HG03139 (cell line): ENCODE measurements at regions not wholly inside any gene's neighbourhood (a gene's known extent, or its start where the extent isn't known, plus 50 kb on each side); places are given as distances from the start of the nearest gene placed in this dataset.

Source experiments
- ATAC-seq: cut with Tn5 transposase; IDR thresholded peaks from one replicate; pipeline ENCODE4 v1.9.1; 2021; ENCODE audit not compliant: unreplicated experiment

DNA sequence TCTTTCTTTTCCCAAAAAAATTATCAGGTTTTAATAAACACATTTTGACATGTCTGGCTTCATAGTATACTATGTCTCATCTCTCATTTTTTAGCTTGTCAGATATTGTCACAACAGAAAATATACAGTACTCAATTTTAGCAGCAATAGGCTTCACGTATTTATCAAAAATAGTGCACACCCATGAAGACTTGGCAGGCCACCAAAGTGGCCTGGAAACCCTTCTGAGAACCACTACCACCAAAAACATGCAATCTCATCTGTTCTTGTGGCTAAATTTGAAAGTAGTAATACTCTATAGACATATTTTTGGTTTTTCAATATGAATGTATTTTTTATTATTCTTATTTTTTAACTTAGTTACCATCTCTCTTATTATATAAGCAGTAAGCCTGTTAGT, 1094.5 kb upstream of the LRRN3 start:
- no peak for ATAC-seq

DNA sequence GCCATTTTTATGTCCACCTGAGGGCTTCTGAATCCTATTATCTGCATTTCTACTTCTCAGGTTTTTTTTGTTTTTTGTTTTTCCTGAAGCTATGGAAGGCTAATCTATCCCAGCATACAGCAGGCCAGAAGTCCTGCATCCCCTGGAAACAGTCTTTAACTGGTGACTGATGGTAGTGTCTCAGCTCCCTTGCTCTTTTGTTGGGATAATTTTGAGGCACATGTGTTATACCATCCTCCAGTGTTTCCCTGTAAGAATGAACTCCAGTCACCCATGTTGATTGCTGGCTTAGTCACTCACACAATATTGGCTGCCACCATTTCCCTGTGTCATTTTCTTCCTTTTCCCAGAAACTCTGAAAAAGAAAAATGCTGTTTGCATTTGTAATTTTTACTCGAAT, 1094.0 kb upstream of the LRRN3 start:
- ATAC-seq, result no peak

DNA sequence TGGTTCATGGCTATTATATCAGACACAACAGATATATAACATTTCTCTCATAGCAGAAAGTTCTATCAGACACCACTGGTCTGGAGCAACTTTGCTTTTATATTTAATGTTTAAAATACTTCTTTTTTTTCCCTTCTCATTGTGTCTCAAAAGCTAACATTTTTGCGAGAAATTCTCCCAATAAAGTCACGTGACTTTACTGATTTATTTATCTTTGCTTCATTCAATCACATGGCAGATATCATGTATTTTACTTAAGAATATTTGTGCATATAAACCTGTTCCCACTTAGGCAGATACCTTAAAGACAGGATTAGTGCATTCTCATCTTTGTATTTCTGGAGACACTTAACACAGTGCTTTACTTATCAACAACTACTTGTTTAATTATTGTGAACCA, 1093.1 kb upstream of the LRRN3 start:
- ATAC-seq, result no peak

DNA sequence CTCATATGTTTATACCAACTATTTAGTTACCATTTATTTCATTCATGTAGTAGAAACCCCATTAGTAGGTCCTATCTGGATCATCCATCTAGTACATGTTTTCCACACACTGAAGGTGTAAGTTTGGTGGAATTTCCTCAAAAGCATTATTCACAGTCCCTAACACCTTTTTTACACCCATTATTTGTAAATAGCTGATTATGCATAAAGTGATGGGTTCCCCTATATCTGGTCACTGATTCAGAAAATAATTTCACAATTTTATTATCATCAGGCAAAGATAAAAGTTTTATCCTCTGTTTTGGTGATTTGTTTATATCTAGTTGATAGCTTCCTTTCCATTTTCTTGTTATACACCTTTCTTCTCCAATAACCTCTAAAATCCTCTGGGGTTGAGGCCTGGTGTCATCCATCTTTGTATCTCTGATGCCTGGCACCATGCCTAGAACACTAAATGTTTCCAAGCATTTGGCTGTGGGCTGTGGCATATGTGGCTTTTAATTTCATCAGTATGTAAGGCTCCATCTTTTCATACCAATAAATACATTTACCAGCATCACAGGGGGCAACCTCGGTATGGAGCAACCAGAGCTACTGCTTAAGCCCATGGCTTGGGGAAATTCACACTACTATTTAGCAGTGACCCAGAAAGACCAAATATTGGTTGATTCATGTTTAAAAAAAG, 1089.5 kb upstream of the LRRN3 start:
- no peak for ATAC-seq

DNA sequence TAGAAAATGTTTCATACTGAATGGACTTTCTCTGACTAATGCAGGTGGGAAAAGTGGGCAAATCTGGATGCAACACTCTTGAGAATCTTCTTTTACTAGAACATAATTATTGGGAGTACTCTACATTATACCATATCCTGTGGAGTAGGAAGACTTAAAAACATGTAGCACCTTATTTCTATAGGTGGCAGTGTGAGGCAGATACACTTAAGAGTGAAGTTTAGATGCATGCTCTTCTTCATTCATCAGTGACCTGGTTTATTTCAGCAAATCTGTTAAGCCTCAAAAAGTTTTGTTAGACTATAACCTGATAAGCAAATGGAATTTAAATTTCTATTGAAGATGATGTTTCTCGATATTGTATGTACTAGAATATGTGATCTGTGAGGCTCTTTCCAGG, 1087.1 kb upstream of the LRRN3 start:
- ATAC-seq, result no peak

DNA sequence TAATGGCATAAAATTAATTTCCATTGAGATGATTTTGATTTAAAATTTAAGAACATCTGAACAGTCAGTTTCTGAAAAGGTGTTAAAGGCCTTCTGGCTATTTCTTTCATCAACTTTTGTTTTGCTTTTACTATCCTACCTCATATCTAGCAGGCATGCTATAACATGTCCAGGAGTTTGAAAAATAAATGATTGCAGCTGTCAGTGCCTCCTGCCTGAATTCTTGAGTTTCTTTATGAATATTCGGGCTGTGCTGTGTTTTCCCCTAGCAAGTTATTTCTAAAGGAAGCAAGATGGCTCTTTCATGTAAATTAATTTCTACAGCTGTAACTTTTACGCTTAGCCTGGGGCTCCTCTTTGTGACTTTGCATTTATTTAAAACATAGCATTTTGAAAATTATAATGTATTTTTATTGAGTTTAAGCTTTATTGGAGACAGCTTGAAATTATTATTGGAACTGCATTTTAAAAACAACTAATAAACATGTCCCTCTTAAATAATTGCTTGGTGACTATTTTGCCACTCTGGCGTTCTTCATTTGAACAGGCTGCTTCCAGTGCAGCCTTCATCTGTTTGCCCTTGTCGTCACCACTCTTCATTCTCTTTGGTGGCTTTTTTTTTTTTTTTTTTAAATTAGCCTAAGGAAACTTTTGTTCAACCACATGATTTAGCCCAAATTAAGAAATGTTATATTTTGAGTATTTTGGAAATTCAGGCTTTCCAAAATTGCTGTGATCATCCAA, 1083.4 kb upstream of the LRRN3 start:
- no peak for ATAC-seq

DNA sequence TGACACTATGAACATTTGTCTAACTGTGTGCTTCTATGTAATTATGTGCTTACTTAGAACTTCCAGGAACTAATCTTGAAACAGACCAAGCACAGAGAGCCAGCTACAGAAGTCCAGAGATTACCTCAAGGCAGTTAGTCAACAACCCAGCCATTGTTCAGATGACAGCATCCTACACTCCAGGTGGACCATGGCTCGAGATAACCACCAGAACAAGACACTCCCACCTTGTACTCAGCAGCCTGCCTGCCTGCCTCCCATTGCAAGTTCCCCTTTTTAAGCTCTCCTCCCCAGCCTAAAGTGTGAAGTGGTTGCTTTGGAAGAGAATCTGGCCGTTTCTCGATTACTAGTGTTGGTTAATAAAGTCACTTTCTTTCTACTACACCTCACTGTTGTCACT, 1080.6 kb upstream of the LRRN3 start:
- ATAC-seq, result no peak

DNA sequence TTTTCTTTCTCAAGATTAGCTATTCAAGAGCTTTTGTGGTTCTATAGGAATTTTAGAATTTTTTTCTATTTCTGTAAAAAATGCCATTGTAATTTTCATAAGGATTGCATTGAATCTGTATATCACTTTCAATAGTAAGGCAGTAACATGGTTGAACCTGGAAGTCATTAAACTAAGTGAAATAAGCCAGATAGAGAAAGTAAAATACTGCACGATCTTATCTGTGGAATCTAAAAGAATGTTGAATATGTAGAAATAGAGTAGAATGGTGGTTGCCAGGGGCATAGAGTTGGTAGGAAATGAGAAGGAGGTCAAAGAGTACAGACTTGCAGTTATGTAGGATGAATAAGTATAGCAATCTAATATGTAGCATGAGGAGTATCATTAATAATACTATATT, 1073.5 kb upstream of the LRRN3 start:
- ATAC-seq, result no peak

DNA sequence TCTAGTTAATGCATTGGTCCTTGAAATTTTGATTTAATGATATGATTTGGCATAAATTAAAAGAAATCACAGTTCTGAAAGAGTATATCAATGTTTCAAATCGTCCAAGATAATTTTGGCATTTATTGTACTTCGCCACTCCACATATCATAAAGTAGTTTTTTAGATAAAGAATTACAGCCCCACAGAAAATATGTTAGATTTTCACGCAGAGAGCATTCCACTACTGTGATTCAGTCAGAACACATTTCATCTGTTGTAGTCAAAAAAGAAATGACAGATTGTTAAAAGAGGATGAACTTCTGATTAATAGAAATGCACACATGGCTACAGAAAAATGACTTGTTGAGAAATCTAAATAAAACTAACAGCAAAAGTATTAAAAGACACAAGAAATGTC, 1063.5 kb upstream of the LRRN3 start:
- ATAC-seq, result no peak

DNA sequence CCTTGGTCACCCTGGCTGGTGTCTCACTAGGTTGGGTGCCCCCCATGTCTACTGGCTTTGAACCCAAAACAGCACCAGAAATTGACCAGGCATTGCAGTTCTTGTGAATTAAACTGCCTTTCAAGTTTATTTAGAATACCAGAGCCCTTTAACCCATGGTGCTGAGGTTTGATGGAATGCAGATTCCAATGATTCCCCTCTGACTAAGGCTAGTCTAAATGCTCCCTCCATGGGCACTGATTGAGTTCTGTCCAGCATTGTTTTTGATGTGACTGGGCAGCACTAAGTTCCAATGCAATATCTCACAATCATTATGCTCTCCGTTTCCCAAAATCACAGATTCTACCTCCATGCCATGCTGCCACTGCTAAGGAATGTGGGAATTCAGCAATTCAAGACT, 1047.4 kb upstream of the LRRN3 start:
- no peak for ATAC-seq

DNA sequence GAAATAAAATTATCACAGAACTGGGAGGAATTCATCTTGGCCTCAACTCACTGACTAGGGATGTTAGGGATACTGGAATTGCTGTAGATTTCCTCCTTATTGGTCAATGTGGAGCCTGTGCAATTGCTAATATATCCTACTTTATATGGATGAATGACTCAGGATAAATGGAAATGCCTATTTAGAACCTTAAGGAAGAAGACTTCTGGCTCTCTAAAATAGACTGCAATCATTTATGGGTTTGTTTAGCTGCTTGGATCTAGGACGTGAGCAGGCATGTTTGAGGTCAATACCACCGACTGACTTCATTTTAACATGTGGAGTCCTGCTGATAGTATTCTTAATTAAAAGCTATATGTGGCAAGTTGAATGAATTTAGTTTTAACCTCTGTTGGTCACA, 1040.1 kb upstream of the LRRN3 start:
- no peak for ATAC-seq

DNA sequence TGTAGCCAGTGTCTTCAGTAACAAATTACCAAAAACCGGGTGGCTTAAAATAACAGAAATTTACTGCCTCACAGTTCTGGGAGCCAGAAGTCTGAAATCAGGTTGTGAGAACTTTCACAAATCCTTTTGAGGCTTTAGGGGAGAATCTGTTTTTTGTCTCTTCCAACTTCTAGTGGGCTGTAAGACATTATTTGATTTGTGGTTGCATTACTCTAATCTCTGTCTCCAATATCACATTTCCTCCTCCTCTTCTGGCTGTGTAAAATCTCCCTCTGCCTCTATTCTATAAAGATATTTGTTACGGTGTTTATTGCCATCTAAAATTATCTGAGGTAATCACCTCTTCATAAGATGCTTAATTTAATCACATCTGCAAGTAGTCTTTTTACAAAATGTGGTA, 1039.6 kb upstream of the LRRN3 start:
- ATAC-seq, result no peak

DNA sequence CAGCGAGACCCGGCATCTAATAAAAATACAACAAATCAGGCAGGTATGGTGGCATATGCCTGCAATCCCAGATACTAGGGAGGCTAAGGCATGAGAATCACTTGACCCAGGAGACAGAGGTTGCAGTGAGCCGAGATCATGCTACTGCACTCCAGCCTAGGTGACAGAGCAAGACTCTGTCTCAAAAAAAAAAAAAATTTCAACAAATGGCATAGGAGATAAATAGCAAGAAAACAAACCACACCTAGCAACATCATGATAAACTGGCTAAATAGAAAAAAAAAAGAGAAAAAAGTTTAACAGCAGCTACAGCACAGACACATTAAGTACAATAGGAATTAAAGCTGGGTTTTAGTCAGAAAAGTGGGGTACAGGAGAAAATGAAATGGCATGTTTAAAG, 1034.6 kb upstream of the LRRN3 start:
- no peak for ATAC-seq

DNA sequence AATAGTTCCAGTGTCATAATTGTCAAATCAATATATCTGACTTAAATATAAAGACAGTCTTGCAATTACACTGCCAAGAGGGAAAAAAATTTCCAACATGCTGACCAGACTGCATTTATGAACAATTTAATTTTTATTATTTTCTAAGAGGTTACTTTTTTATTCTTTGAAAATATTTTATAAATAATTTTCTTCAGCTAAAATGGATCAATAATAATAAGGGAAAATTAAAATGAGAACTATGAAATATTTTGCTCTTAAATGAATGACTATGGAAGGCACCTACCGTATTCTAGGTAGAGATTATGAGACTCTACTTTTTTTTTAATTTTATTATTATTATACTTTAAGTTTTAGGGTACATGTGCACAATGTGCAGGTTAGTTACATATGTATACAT, 1032.5 kb upstream of the LRRN3 start:
- no peak for ATAC-seq

DNA sequence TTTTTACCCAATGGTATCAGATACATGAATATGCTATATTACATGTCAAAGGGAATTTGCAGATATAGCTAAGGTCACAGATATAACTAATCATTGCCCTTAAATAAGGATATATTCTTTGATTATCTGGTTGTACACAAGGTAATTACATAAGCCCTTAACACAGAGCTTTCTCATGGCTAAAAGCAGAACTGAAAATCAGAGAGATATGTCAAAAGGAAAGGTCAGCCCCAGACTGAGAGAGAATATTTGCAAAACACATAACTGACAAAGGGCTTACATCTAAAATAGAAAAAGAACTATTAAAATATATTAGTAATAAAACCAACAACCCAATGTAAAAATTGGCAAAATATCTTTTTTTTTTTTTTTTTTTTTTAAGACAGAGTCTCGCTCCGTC, 1029.5 kb upstream of the LRRN3 start:
- no peak for ATAC-seq

DNA sequence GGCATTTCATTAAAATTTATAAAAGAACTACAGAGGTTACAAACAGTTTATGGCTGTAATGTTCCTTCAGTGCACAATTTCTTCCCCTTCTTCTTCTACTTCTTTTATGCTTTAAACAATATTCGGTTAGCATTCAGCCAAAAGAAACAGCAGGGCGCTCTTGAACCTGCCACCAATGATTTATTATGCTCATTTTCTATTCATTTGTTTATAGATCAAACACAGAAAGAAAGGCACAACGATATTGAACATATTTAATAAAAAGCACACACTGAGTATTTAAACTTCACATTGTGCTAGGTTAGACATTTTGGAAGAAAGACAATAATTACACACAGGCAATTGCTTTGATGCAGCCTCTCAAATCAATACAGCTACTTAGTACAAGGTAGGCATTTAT, 1025.8 kb upstream of the LRRN3 start:
- ATAC-seq, result no peak

DNA sequence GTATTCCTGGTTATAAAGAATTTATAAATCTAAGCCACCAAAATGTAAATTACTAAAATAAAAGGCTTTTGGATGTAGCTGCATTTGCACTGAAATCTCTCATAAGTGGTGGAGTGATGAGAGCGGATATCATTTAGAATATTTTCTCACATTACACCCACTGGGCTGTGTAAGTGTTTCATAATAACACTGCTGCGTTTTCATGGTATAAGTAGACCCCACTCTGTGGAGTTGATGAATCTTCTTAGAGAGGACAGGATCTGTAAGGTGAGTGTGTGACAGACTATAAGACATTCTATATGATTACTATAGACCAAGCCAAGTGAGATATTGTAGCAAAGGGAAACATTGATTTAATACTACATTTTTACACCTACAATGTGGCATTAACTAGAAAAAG, 1024.1 kb upstream of the LRRN3 start:
- ATAC-seq, result no peak

DNA sequence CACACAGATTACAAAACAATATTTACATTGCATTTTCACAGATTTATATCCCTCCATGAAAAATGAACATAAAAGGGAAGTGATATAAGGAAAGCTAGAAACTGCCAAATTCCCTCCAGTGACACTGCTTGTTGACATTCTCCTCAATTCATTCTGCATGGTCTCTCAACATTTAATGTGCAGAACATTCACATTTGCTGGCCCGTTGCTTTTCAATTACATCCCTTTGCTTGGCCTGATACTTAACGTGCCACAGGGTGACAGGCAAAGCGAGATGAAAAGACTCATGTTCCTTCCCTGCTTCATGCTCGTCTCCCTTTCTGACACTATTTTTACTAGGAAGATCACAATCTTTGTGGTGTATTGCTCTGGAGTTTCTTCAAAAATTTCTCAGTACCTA, 1019.7 kb upstream of the LRRN3 start:
- no peak for ATAC-seq

DNA sequence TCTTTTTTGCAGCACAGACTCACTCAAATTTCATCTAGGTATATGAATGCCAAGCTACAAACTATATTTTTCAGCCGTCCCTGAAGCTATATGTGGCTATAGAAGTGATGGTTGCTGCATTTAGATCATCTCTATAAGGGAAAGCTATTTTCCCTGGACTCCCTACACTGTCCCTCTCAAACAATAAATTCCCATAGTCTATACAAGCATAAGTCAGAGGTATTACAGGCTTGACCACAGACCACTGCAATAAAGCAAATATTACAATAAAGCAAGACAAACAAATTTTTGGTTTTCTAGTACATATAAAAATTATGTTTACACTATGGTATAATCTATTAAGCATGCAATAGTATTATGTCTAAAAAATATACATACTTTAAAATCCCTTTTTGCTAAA, 1015.5 kb upstream of the LRRN3 start:
- no peak for ATAC-seq

DNA sequence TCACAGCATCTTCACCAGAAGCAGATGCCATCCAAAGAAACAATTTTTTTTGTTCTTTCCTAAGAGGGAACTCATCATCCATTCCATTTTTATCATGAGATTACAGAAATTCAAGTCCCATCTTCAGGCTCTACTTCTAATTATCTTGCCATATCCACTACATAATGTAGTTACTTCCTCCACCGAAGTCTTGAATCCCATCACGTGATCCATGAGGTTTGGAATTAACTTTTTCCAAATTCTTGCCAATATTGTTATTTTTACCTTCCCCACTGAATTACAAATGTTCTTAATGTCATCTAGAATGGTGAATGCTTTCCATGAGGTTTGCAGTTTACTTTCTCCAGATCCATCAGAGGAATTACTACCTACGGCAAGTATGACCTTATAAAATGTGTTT, 1014.7 kb upstream of the LRRN3 start:
- no peak for ATAC-seq

DNA sequence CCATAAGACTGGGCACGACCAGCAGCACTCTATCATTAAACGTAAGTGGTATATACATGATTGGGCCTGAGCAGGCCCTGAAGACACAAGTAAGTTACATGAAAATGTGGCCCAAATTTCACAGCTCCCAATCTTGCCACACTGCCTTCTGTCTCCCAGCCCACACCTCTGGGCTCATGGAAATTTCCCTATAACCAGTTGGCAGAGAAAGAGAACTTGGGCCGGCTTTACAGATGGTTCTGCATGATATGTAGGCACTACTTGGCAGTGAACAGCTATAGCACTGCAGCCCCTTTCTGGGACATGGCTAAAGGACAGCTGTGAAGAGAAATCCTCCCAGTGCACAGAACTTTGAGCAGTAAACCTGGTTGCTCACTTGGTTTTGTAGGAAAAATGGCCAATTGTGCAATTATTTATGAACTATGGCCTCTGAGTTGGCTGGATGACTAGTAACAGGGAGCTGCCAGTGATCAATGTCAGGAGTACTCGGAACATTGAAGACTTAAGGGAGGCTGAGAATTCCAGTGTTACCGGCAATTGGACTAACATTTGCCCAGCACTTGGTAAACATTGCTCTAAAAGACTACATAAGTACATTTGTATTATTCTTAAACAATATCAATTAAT, 1006.6 kb upstream of the LRRN3 start:
- ATAC-seq, result no peak

DNA sequence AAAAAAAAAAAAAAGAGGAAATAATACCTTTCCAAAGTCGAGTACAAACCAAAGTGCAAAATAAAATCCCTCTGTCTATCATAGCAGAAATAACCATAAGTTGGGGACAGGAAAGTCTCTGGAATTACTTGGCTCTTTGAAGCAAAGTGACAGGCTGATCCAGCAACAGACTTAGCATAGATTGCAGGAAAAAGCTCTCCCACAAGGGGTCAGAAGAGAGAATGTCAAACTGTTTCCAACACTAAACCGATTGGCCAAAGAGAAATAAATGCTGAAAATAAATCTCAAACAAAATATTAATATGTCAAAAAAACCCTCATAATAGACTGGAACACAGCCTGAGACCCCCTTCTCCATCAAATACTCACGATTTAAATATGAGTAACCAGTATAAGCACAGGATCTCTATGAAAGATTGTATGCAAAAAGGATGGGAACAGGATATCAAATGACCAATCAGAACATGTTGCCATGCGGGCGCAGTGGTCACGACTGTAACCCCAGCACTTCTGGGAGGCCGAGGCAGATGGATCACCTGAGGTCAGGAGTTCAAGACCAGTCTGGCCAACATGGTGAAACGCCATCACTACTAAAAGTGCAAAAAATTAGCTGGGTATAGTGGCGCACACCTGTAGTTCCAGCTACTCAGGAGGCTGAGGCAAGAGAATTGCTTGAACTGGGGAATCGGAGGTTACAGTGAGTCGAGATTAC, 1000.7 kb upstream of the LRRN3 start:
- no peak for ATAC-seq
